HCT116 (cell line): ENCODE measurements at regions not wholly inside any gene's neighbourhood (a gene's known extent, or its start where the extent isn't known, plus 50 kb on each side); places are given as distances from the start of the nearest gene placed in this dataset.
"Not testable (repeated sequence)": the region's sequence is repeated elsewhere in the genome, so short reads cannot be mapped to it uniquely, and the experiment has no call there.

Source experiments
- ATAC-seq: fragments of 200-7000 bp; cut with Tn5 transposase; 2 replicates; pipeline ENCODE4 v1.9.1; 2020; ENCODE audit warnings: mild to moderate bottlenecking, moderate library complexity
- BruUV-seq: library from RNA; stranded (reverse); fragments of 400-500 nt; replicated peaks from 2 replicates; lab custom pipeline; 2021; lab: Mats Ljungman, UMichigan
- CTCF ChIA-PET: fragments of 300-600 bp; sonication (Branson Sonifier 250); formaldehyde crosslinking; loops from one replicate; lab custom pipeline; 2021; ENCODE audit warnings: antibody characterized with exemption; lab: Charles Lee
- POLR2A ChIA-PET: fragments of 300-600, 350-600 bp; sonication (Branson Sonifier 250); formaldehyde crosslinking; loops from one replicate; lab custom pipeline; 2021; ENCODE audit warnings: antibody characterized with exemption; lab: Charles Lee
- RAD21 ChIA-PET, 2 experiments: fragments of 300-600 bp; sonication (Branson Sonifier 250); formaldehyde crosslinking; loops; one replicate each; lab custom pipeline; 2023; ENCODE audit warnings: low total read pairs in 2 of 2; ENCODE audit not compliant: uncharacterized antibody in 2 of 2, unreplicated experiment in 2 of 2, low non-redundant PET in 1 of 2; lab: Charles Lee
- DNase-seq: peaks from one replicate; pipeline ENCODE4 v3.0.0-alpha.2; 2010; ENCODE audit warnings: low read depth, low spot score
- H2AFZ ChIP-seq: fragments of 200-600 bp; shearing (Covaris generic), sonication (generic); 2 replicates; pipeline ENCODE4 v1.6.1; 2017; ENCODE audit warnings: low read depth, mixed run types, mixed read lengths, antibody characterized with exemption, low read length; ENCODE audit not compliant: poor library complexity, severe bottlenecking
- H3K27ac ChIP-seq: 2 replicates; pipeline ENCODE4 v1.5.1; 2012; ENCODE audit warnings: low read depth, low read length
- H3K27me3 ChIP-seq: fragments of 200-600 bp; sonication (generic); 2 replicates; pipeline ENCODE4 v1.6.1; 2016; ENCODE audit warnings: mixed run types, low read length, mixed read lengths; ENCODE audit not compliant: insufficient read depth
- H3K36me3 ChIP-seq, 2 experiments: fragments of 200-500 bp in 1 of 2; fragments of 200-600 bp in 1 of 2; sonication (Bioruptor generic) in 1 of 2; sonication (generic) in 1 of 2; 2 replicates each; pipeline versions ENCODE4 v1.5.1 to v1.6.1; 2014 to 2016; ENCODE audit warnings: low read length in 2 of 2, inconsistent platforms in 1 of 2, mixed read lengths in 1 of 2, mixed run types in 1 of 2; ENCODE audit not compliant: insufficient read depth in 2 of 2, control insufficient read depth in 1 of 2
- H3K4me1 ChIP-seq, 2 experiments: fragments of 200-600 bp in 1 of 2; sonication (generic) in 1 of 2; 2 replicates each; pipeline versions ENCODE4 v1.5.1 to v1.6.1; 2012 to 2017; ENCODE audit warnings: low read length in 2 of 2, inconsistent platforms in 1 of 2, mild to moderate bottlenecking in 1 of 2, mixed read lengths in 1 of 2, mixed run types in 1 of 2, moderate library complexity in 1 of 2; ENCODE audit not compliant: insufficient read depth in 2 of 2, control insufficient read depth in 1 of 2
- H3K4me2 ChIP-seq: fragments of 200-600 bp; sonication (generic); 2 replicates; pipeline ENCODE4 v1.6.1; 2017; ENCODE audit warnings: mixed run types, low read length, mixed read lengths
- H3K4me3 ChIP-seq, 2 experiments: fragments of 200-600 bp in 1 of 2; sonication (generic) in 1 of 2; replicated peaks in 1 of 2; 2 replicates each; pipeline ENCODE4 v1.5.1; 2011 to 2016; ENCODE audit warnings: low read length in 2 of 2, control low read depth in 1 of 2, low read depth in 1 of 2, mild to moderate bottlenecking in 1 of 2, mixed read lengths in 1 of 2, mixed run types in 1 of 2
- H3K79me2 ChIP-seq: fragments of 200-600 bp; sonication (generic); 2 replicates; pipeline ENCODE4 v1.6.1; 2017; ENCODE audit warnings: mild to moderate bottlenecking, mixed run types, low read length, moderate library complexity, mixed read lengths; ENCODE audit not compliant: insufficient read depth
- H3K9ac ChIP-seq: fragments of 200-600 bp; sonication (generic); 2 replicates; pipeline ENCODE4 v1.6.1; 2016; ENCODE audit warnings: low read length, mixed read lengths
- H3K9me2 ChIP-seq: fragments of 200-600 bp; sonication (generic), shearing (Covaris generic); 2 replicates; pipeline ENCODE4 v1.6.1; 2017; ENCODE audit warnings: mixed run types, mild to moderate bottlenecking, moderate library complexity; ENCODE audit not compliant: insufficient read depth
- H3K9me3 ChIP-seq, 2 experiments: fragments of 200-500 bp in 1 of 2; fragments of 200-600 bp in 1 of 2; sonication (Bioruptor generic) in 1 of 2; sonication (generic) in 1 of 2; 2 replicates each; pipeline ENCODE4 v1.6.1; 2014 to 2017; ENCODE audit warnings: low read length in 2 of 2, mixed read lengths in 2 of 2, inconsistent platforms in 1 of 2, low read depth in 1 of 2, mild to moderate bottlenecking in 1 of 2, mixed run types in 1 of 2, moderate library complexity in 1 of 2; ENCODE audit not compliant: control insufficient read depth in 1 of 2, insufficient read depth in 1 of 2
- H4K20me1 ChIP-seq: fragments of 200-600 bp; sonication (generic), shearing (Covaris generic); 2 replicates; pipeline ENCODE4 v1.6.1; 2017; ENCODE audit warnings: mixed run types, mild to moderate bottlenecking, moderate library complexity; ENCODE audit not compliant: insufficient read depth
- intact Hi-C: fragments of 100-400 bp; cut with micrococcal nuclease; formaldehyde crosslinking; loops from 2 replicates; pipeline ENCODE4 v1.10.0; 2022

GRCh38 chr15:31710806-31711205 is 319.5 kb upstream of the CHRNA7 start:
- H3K9me3 ChIP-seq, H3K9me2 ChIP-seq, RAD21 ChIA-PET, H3K4me3 ChIP-seq, H4K20me1 ChIP-seq, H3K36me3 ChIP-seq, H3K27ac ChIP-seq, H3K4me2 ChIP-seq, ATAC-seq, H3K27me3 ChIP-seq, H3K4me1 ChIP-seq, H2AFZ ChIP-seq, intact Hi-C loops, CTCF ChIA-PET, BruUV-seq, H3K9ac ChIP-seq, H3K79me2 ChIP-seq, DNase-seq, POLR2A ChIA-PET: not testable (repeated sequence)

DNA sequence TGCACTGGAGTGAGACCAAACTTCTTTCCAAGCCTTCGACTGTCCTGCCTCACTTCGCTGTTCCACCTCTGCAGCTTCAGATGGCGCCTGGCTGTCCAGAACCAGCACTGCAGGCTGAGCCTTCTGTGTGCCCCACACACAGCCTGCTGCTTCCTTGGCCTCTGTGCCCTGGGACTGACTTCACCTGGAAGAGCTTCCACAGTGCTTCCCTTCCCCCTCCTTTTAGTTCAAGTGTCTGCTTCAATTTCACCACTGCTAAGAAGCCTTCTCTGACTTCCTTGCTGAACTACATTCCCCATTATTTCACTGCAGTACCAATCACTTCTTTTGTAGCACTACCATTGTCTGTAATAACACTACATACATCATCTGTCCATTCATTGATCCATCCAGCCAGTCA is 315.1 kb upstream of the CHRNA7 start:
- H3K36me3 ChIP-seq, RAD21 ChIA-PET, H2AFZ ChIP-seq, H3K27me3 ChIP-seq, H3K27ac ChIP-seq, H3K9ac ChIP-seq, POLR2A ChIA-PET, H3K4me1 ChIP-seq, H3K79me2 ChIP-seq, CTCF ChIA-PET, H4K20me1 ChIP-seq, H3K9me2 ChIP-seq, H3K4me2 ChIP-seq, H3K4me3 ChIP-seq, ATAC-seq, intact Hi-C loops, BruUV-seq, DNase-seq, H3K9me3 ChIP-seq: not testable (repeated sequence)

GRCh38 chr15:31718625-31719024 is 311.7 kb upstream of the CHRNA7 start:
- H4K20me1 ChIP-seq, H3K4me1 ChIP-seq, H3K4me3 ChIP-seq, H3K27me3 ChIP-seq, intact Hi-C loops, BruUV-seq, H3K27ac ChIP-seq, H3K9ac ChIP-seq, RAD21 ChIA-PET, ATAC-seq, DNase-seq, POLR2A ChIA-PET, CTCF ChIA-PET, H3K79me2 ChIP-seq, H2AFZ ChIP-seq, H3K4me2 ChIP-seq, H3K9me3 ChIP-seq, H3K36me3 ChIP-seq, H3K9me2 ChIP-seq: not testable (repeated sequence)

DNA sequence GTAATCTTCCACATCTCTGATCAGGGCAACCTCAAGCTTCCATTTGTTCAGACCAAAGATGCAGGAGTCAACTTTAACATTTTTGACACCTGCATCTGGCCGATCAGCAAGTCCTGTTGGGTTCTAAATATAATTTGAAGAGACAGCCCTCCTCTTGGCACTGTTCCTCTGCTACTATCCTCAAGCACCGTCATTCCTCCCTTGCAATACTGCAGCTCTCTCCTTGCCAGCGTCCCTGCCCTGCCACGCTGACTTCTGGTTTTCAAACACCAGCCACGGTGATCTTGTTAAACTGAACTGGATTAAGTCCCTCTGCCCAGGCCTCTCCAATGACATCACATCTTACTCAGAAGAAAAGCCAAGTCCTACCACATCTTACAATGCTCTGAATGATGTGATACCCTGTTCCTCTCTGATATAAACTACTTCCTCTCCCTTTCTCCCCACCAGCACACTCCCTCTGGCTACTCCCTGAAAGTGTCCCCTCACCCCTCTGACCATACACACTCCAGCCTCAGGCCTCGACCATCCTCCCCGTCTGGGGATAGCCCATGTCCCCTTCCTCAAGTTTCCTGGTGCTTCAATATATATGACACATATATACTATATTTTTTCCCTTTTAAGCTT is 310.8 kb upstream of the CHRNA7 start:
- H2AFZ ChIP-seq, H3K27ac ChIP-seq, RAD21 ChIA-PET, ATAC-seq, DNase-seq, H3K4me3 ChIP-seq, POLR2A ChIA-PET, H3K4me1 ChIP-seq, H3K4me2 ChIP-seq, H3K79me2 ChIP-seq, CTCF ChIA-PET, H3K27me3 ChIP-seq, H4K20me1 ChIP-seq, H3K9me3 ChIP-seq, BruUV-seq, H3K36me3 ChIP-seq, H3K9ac ChIP-seq, intact Hi-C loops, H3K9me2 ChIP-seq: not testable (repeated sequence)
